Smooth muscle cell (in vitro differentiated cells): ENCODE measurements at regions not wholly inside any gene's neighbourhood (a gene's known extent, or its start where the extent isn't known, plus 50 kb on each side); places are given as distances from the start of the nearest gene placed in this dataset.
"Not testable (repeated sequence)": the region's sequence is repeated elsewhere in the genome, so short reads cannot be mapped to it uniquely, and the experiment has no call there.

ENCODE experiments used
- DNase-seq: peaks from one replicate; lab custom pipeline; 2025; ENCODE audit not compliant: unreplicated experiment; lab: John Stamatoyannopoulos, UW
- H2AFZ ChIP-seq: fragments of 200-600 bp; sonication (generic); 2 replicates; pipeline ENCODE4 v1.6.0; 2016; ENCODE audit warnings: antibody characterized with exemption, low read depth, mild to moderate bottlenecking
- H3F3A ChIP-seq: fragments of 200-600 bp; sonication (generic); 2 replicates; pipeline ENCODE4 v1.6.0; 2017; ENCODE audit warnings: antibody characterized with exemption, low read depth
- H3K27ac ChIP-seq: fragments of 200-600 bp; sonication (generic); 2 replicates; pipeline ENCODE4 v1.5.1; 2016; ENCODE audit warnings: low read depth, mild to moderate bottlenecking
- H3K27me3 ChIP-seq: fragments of 200-600 bp; sonication (generic); 2 replicates; pipeline ENCODE4 v1.6.1; 2016; ENCODE audit warnings: low read depth, mild to moderate bottlenecking
- H3K36me3 ChIP-seq: fragments of 200-600 bp; sonication (generic); 2 replicates; pipeline ENCODE4 v1.5.1; 2016; ENCODE audit warnings: low read depth
- H3K4me1 ChIP-seq: fragments of 200-600 bp; sonication (generic); 2 replicates; pipeline ENCODE4 v1.5.1; 2016; ENCODE audit warnings: low read depth
- H3K4me2 ChIP-seq: fragments of 200-600 bp; sonication (generic); 2 replicates; pipeline ENCODE4 v1.6.0; 2016; ENCODE audit warnings: mild to moderate bottlenecking
- H3K4me3 ChIP-seq: fragments of 200-600 bp; sonication (generic); 2 replicates; pipeline ENCODE4 v1.5.1; 2016; ENCODE audit warnings: mild to moderate bottlenecking
- H3K79me2 ChIP-seq: fragments of 200-600 bp; sonication (generic); 2 replicates; pipeline ENCODE4 v1.6.0; 2016; ENCODE audit warnings: low read depth, mild to moderate bottlenecking
- H3K9ac ChIP-seq: fragments of 200-600 bp; sonication (generic); 2 replicates; pipeline ENCODE4 v1.6.0; 2016; ENCODE audit warnings: low read depth
- H3K9me3 ChIP-seq: fragments of 200-600 bp; sonication (generic); replicated peaks from 2 replicates; pipeline ENCODE4 v1.5.1; 2016; ENCODE audit warnings: low read depth
- H4K20me1 ChIP-seq: fragments of 200-600 bp; sonication (generic); 2 replicates; pipeline ENCODE4 v1.6.0; 2016; ENCODE audit warnings: low read depth
- CTCF ChIP-seq: fragments of 200-600 bp; sonication (generic); IDR thresholded peaks from 2 replicates; pipeline ENCODE4 v1.5.1; 2017; ENCODE audit warnings: borderline replicate concordance, mild to moderate bottlenecking, antibody characterized with exemption; ENCODE audit not compliant: insufficient read depth, poor library complexity, severe bottlenecking
- WGBS: methylation state at CpG from one replicate; pipeline ENCODE4 v1.1.7; 2016; ENCODE audit warnings: low lambda C conversion rate; 5-methylcytosine and 5-hydroxymethylcytosine counted together

GRCh38 chr4:24210332-24210902 is 320.6 kb upstream of the PPARGC1A start:
- no peaks in the 10 kb centered on the region for H3F3A ChIP-seq
- H3K4me2 ChIP-seq, result no peak overlapping the region
- DNase-seq, result no peak
- H2AFZ ChIP-seq, result no peak overlapping the region
- peaks cover 5% of the 10 kb centered on the region for H3K4me1 ChIP-seq
- no peaks in the 10 kb centered on the region for H3K9me3 ChIP-seq
- H3K27ac ChIP-seq, result no peak overlapping the region
- no peaks in the 10 kb centered on the region for H4K20me1 ChIP-seq
- H3K9ac ChIP-seq, result no peak overlapping the region
- H3K4me3 ChIP-seq, result no peak overlapping the region
- WGBS, result 62% methylated on average over 10 of the region's 10 CpGs
- no peaks in the 10 kb centered on the region for H3K36me3 ChIP-seq
- no peak for TF ChIP-seq CTCF
- H3K79me2 ChIP-seq, result no peaks in the 10 kb centered on the region
- H3K27me3 ChIP-seq, result no peaks in the 10 kb centered on the region

- Histone ChIP-seq H3K9me3 (no peaks in the 10 kb centered on the region), H3K36me3 (no peaks in the 10 kb centered on the region), H3K27ac (no peak overlapping the region), H3K79me2 (no peaks in the 10 kb centered on the region), H4K20me1 (no peaks in the 10 kb centered on the region), H3F3A (no peaks in the 10 kb centered on the region), H2AFZ (no peak overlapping the region), H3K4me2 (no peak overlapping the region), H3K27me3 (no peaks in the 10 kb centered on the region), H3K4me3 (no peak overlapping the region), H3K9ac (no peak overlapping the region), H3K4me1 (peaks cover 5% of the 10 kb centered on the region)
- WGBS, result 80% methylated on average over 1 of the region's 1 CpG
- no peak for DNase-seq
- TF ChIP-seq CTCF, result no peak
Measured at GRCh38 chr4:24209906-24210305, 320.1 kb upstream of the PPARGC1A start.

- no peaks in the 10 kb centered on the region for H3F3A ChIP-seq
- 95% methylated on average over 3 of the region's 3 CpGs for WGBS
- H3K9me3 ChIP-seq, result no peaks in the 10 kb centered on the region
- peaks cover 8% of the 10 kb centered on the region for H3K4me1 ChIP-seq
- no peaks in the 10 kb centered on the region for H3K79me2 ChIP-seq
- no peak overlapping the region for H3K4me2 ChIP-seq
- no peaks in the 10 kb centered on the region for H3K27me3 ChIP-seq
- no peaks in the 10 kb centered on the region for H3K36me3 ChIP-seq
- H3K9ac ChIP-seq, result no peak overlapping the region
- TF ChIP-seq CTCF, result no peak
- H4K20me1 ChIP-seq, result no peaks in the 10 kb centered on the region
- no peak overlapping the region for H2AFZ ChIP-seq
- no peak overlapping the region for H3K27ac ChIP-seq
- no peak for DNase-seq
- H3K4me3 ChIP-seq, result no peak overlapping the region
Measured at GRCh38 chr4:24209131-24209530, 319.3 kb upstream of the PPARGC1A start.

- DNase-seq, result no peak
- Histone ChIP-seq H3K9ac (no peak overlapping the region), H4K20me1 (no peaks in the 10 kb centered on the region), H2AFZ (no peak overlapping the region), H3K9me3 (no peaks in the 10 kb centered on the region), H3K27ac (no peak overlapping the region), H3K4me2 (no peak overlapping the region), H3K79me2 (no peaks in the 10 kb centered on the region), H3K36me3 (no peaks in the 10 kb centered on the region), H3F3A (no peaks in the 10 kb centered on the region), H3K4me3 (no peak overlapping the region), H3K4me1 (peaks cover 8% of the 10 kb centered on the region), H3K27me3 (no peaks in the 10 kb centered on the region)
- over 99% methylated on average over 3 of the region's 3 CpGs for WGBS
- TF ChIP-seq CTCF, result no peak
Measured at GRCh38 chr4:24208691-24209090, 318.8 kb upstream of the PPARGC1A start.

- H3K9me3 ChIP-seq, result not testable (repeated sequence)
Measured at GRCh38 chr4:24204708-24205107, 314.9 kb upstream of the PPARGC1A start.

More at GRCh38 chr4:24204708-24205107, 314.9 kb upstream of the PPARGC1A start:
- H4K20me1 ChIP-seq, H3K27me3 ChIP-seq, DNase-seq, H3F3A ChIP-seq, H3K27ac ChIP-seq, H3K79me2 ChIP-seq, H3K4me1 ChIP-seq, H3K9ac ChIP-seq, H2AFZ ChIP-seq, H3K36me3 ChIP-seq, H3K4me2 ChIP-seq, H3K4me3 ChIP-seq: not testable (repeated sequence)
- WGBS, result 81% methylated on average over 8 of the region's 8 CpGs
